T-cell (primary cell): ENCODE measurements at regions not wholly inside any gene's neighbourhood (a gene's known extent, or its start where the extent isn't known, plus 50 kb on each side); places are given as distances from the start of the nearest gene placed in this dataset.

ENCODE experiments used
- ATAC-seq, 4 experiments: fragments of 200-7000 bp in 3 of 4; fragments of 150-1000 bp in 1 of 4; cut with Tn5 transposase; replicated peaks in 1 of 4; 1 replicate in 3 of 4; 2 replicates in 1 of 4; pipeline ENCODE4 v1.10.0; 2021; ENCODE audit warnings: moderate library complexity in 3 of 4, mild to moderate bottlenecking in 2 of 4, moderate number of reproducible peaks in 1 of 4
- CTCF ChIA-PET, 2 donors: fragments of 300-600 bp; sonication (Branson Sonifier 250); formaldehyde crosslinking; loops; one replicate each; lab custom pipeline; 2022; ENCODE audit warnings: antibody characterized with exemption in 2 of 2; lab: Charles Lee
- POLR2A ChIA-PET, 2 donors: fragments of 300-600 bp; sonication (Branson Sonifier 250); formaldehyde crosslinking; loops; one replicate each; lab custom pipeline; 2022; ENCODE audit warnings: antibody characterized with exemption in 2 of 2; lab: Charles Lee
- DNase-seq, 35 experiments: peaks; one replicate each; pipeline versions ENCODE4 v3.0.0 to v3.0.0-alpha.2; 2013 to 2023
- H3K27ac ChIP-seq: one replicate; pipeline ENCODE4 v1.5.1; 2013; ENCODE audit warnings: low read length
- H3K27me3 ChIP-seq, 2 experiments: replicated peaks in 1 of 2; 1 replicate in 1 of 2; 2 replicates in 1 of 2; pipeline versions ENCODE4 v1.6.1 to v1.7.0; 2013; ENCODE audit warnings: low read length in 1 of 2, mixed read lengths in 1 of 2; ENCODE audit not compliant: control insufficient read depth in 2 of 2, insufficient read depth in 2 of 2; ENCODE audit errors: extremely low read depth in 1 of 2
- H3K36me3 ChIP-seq, 2 donors: 1 replicate in 1 of 2; 2 replicates in 1 of 2; pipeline versions ENCODE4 v1.6.1 to v1.7.0; 2013; ENCODE audit warnings: low read length in 1 of 2; ENCODE audit not compliant: control insufficient read depth in 2 of 2, insufficient read depth in 1 of 2; ENCODE audit errors: extremely low read depth in 1 of 2
- H3K4me1 ChIP-seq, 2 experiments: 1 replicate in 1 of 2; 2 replicates in 1 of 2; pipeline versions ENCODE4 v1.6.1 to v1.7.0; 2013; ENCODE audit warnings: low read length in 2 of 2, mixed read lengths in 1 of 2; ENCODE audit not compliant: insufficient read depth in 2 of 2, control insufficient read depth in 1 of 2; ENCODE audit errors: extremely low read depth in 1 of 2
- H3K4me3 ChIP-seq, 2 donors: 1 replicate in 1 of 2; 2 replicates in 1 of 2; pipeline versions ENCODE4 v1.5.1 to v1.7.0; 2013; ENCODE audit warnings: mild to moderate bottlenecking in 2 of 2, low read length in 1 of 2, moderate library complexity in 1 of 2; ENCODE audit not compliant: control insufficient read depth in 1 of 2; ENCODE audit errors: extremely low read depth in 1 of 2
- H3K9me3 ChIP-seq: 2 replicates; pipeline ENCODE4 v1.7.0; 2013
- H3K27ac Mint-ChIP-seq, 2 donors: one replicate each; pipeline ENCODE4 v1.8.0; 2020 to 2021; ENCODE audit warnings: mild to moderate bottlenecking in 2 of 2, mixed read lengths in 2 of 2
- H3K27me3 Mint-ChIP-seq, 2 donors: one replicate each; pipeline ENCODE4 v1.8.0; 2021 to 2022; ENCODE audit warnings: mixed read lengths in 2 of 2
- H3K36me3 Mint-ChIP-seq: one replicate; pipeline ENCODE4 v1.8.0; 2021; ENCODE audit warnings: mixed read lengths
- H3K4me1 Mint-ChIP-seq, 3 donors: one replicate each; pipeline ENCODE4 v1.8.0; 2020 to 2022; ENCODE audit warnings: mixed read lengths in 3 of 3, mild to moderate bottlenecking in 1 of 3
- H3K4me3 Mint-ChIP-seq, 3 donors: one replicate each; pipeline ENCODE4 v1.8.0; 2020 to 2022; ENCODE audit warnings: mild to moderate bottlenecking in 3 of 3, mixed read lengths in 3 of 3, moderate library complexity in 3 of 3
- H3K9me3 Mint-ChIP-seq, 3 donors: one replicate each; pipeline ENCODE4 v1.8.0; 2020 to 2022; ENCODE audit warnings: mixed read lengths in 3 of 3
- whole genome bisulfite sequencing: methylation state at CpG from one replicate; pipeline ENCODE4 v1.1.5; 2013; ENCODE audit warnings: missing lambda C conversion rate; ENCODE audit not compliant: insufficient coverage; 5-methylcytosine and 5-hydroxymethylcytosine counted together

- Histone ChIP-seq H3K27ac (no peak overlapping the region), H3K9me3 (no peaks in the 10 kb centered on the region), H3K36me3 (no peaks in the 10 kb centered on the region), H3K4me1 (no peaks in the 10 kb centered on the region), H3K4me3 (no peak overlapping the region), H3K27me3 (peaks cover 3 to 9% of the 10 kb centered on the region in 2 experiments)
- ATAC-seq, result no peak
- no peaks in the 10 kb centered on the region for H3K4me1 Mint-ChIP-seq
- H3K27me3 Mint-ChIP-seq, result peaks cover 8 to 11% of the 10 kb centered on the region in 2 donors
- no peak for DNase-seq
- H3K9me3 Mint-ChIP-seq, result no peaks in the 10 kb centered on the region
- H3K36me3 Mint-ChIP-seq, result no peaks in the 10 kb centered on the region
- WGBS, result 81% methylated on average over 3 of the region's 3 CpGs
- ChIA-PET POLR2A (no interaction called here), CTCF (no interaction called here)
- H3K27ac Mint-ChIP-seq, result no peak overlapping the region
- no peak overlapping the region for H3K4me3 Mint-ChIP-seq
These were observed 104.8 kb downstream of the MAFB start for GRCh38 chr20:40584130-40584809.

GRCh38 chr20:40583636-40584035 is 105.4 kb downstream of the MAFB start:
- Histone ChIP-seq H3K9me3 (no peaks in the 10 kb centered on the region), H3K4me3 (no peak overlapping the region), H3K36me3 (no peaks in the 10 kb centered on the region), H3K4me1 (no peaks in the 10 kb centered on the region), H3K27ac (no peak overlapping the region), H3K27me3 (peaks cover 3 to 13% of the 10 kb centered on the region in 2 experiments)
- ChIA-PET CTCF (no interaction called here), POLR2A (no interaction called here)
- Mint-ChIP-seq H3K4me3 (no peak overlapping the region), H3K36me3 (no peaks in the 10 kb centered on the region), H3K27ac (no peak overlapping the region), H3K27me3 (peaks cover 3 to 8% of the 10 kb centered on the region in 2 donors), H3K9me3 (no peaks in the 10 kb centered on the region), H3K4me1 (no peaks in the 10 kb centered on the region)
- DNase-seq (no peak), ATAC-seq (no peak)
- 100% methylated on average over 1 of the region's 7 CpGs for WGBS

GRCh38 chr20:40583205-40583604 is 105.8 kb downstream of the MAFB start:
- H3K4me3 Mint-ChIP-seq, result no peak overlapping the region
- H3K27ac Mint-ChIP-seq, result no peak overlapping the region
- 53% methylated on average over 3 of the region's 7 CpGs for WGBS
- no peak overlapping the region for H3K4me3 ChIP-seq
- no peaks in the 10 kb centered on the region for H3K4me1 ChIP-seq
- POLR2A ChIA-PET, result no interaction called here
- no peaks in the 10 kb centered on the region for H3K36me3 Mint-ChIP-seq
- peaks cover 3 to 12% of the 10 kb centered on the region in 2 experiments for H3K27me3 ChIP-seq
- no peaks in the 10 kb centered on the region for H3K4me1 Mint-ChIP-seq
- no peak for ATAC-seq
- no peak overlapping the region for H3K27ac ChIP-seq
- H3K9me3 Mint-ChIP-seq, result no peaks in the 10 kb centered on the region
- H3K9me3 ChIP-seq, result no peaks in the 10 kb centered on the region
- H3K27me3 Mint-ChIP-seq, result peaks cover 2 to 7% of the 10 kb centered on the region in 2 donors
- H3K36me3 ChIP-seq, result no peaks in the 10 kb centered on the region
- DNase-seq, result no peak
- CTCF ChIA-PET, result no interaction called here

GRCh38 chr20:40582531-40582930 is 106.5 kb downstream of the MAFB start:
- no peak overlapping the region for H3K27ac ChIP-seq
- ATAC-seq (no peak), DNase-seq (no peak)
- no peaks in the 10 kb centered on the region for H3K36me3 ChIP-seq
- Mint-ChIP-seq H3K27me3 (peaks cover 2 to 7% of the 10 kb centered on the region in 2 donors), H3K4me1 (no peaks in the 10 kb centered on the region), H3K36me3 (no peaks in the 10 kb centered on the region), H3K4me3 (no peak overlapping the region), H3K9me3 (no peaks in the 10 kb centered on the region), H3K27ac (no peak overlapping the region)
- H3K4me1 ChIP-seq, result no peaks in the 10 kb centered on the region
- H3K9me3 ChIP-seq, result no peaks in the 10 kb centered on the region
- POLR2A ChIA-PET, result no interaction called here
- CTCF ChIA-PET, result no interaction called here
- H3K4me3 ChIP-seq, result no peak overlapping the region
- H3K27me3 ChIP-seq, result peaks cover 3 to 11% of the 10 kb centered on the region in 2 experiments
- WGBS, result 60% methylated on average over 2 of the region's 4 CpGs

GRCh38 chr20:40579701-40580100 is 109.3 kb downstream of the MAFB start:
- Histone ChIP-seq H3K27ac (no peak overlapping the region), H3K9me3 (no peaks in the 10 kb centered on the region), H3K4me1 (no peaks in the 10 kb centered on the region), H3K36me3 (no peaks in the 10 kb centered on the region), H3K4me3 (no peak overlapping the region), H3K27me3 (peaks cover 0 to 7% of the 10 kb centered on the region in 2 experiments)
- ATAC-seq, result no peak
- Mint-ChIP-seq H3K9me3 (no peaks in the 10 kb centered on the region), H3K36me3 (no peaks in the 10 kb centered on the region), H3K4me1 (no peaks in the 10 kb centered on the region), H3K27me3 (peaks cover 2 to 7% of the 10 kb centered on the region in 2 donors), H3K4me3 (no peak overlapping the region), H3K27ac (no peak overlapping the region)
- CTCF ChIA-PET, result no interaction called here
- WGBS, result 64% methylated on average over 1 of the region's 1 CpG
- no peak for DNase-seq
- POLR2A ChIA-PET, result no interaction called here

GRCh38 chr20:40578961-40579360 is 110.1 kb downstream of the MAFB start:
- Histone ChIP-seq H3K27me3 (peaks cover 0 to 7% of the 10 kb centered on the region in 2 experiments), H3K9me3 (no peaks in the 10 kb centered on the region), H3K4me3 (no peak overlapping the region), H3K36me3 (no peaks in the 10 kb centered on the region), H3K4me1 (no peaks in the 10 kb centered on the region), H3K27ac (no peak overlapping the region)
- Mint-ChIP-seq H3K4me1 (no peaks in the 10 kb centered on the region), H3K27ac (no peak overlapping the region), H3K27me3 (peaks cover 2 to 7% of the 10 kb centered on the region in 2 donors), H3K36me3 (no peaks in the 10 kb centered on the region), H3K9me3 (no peaks in the 10 kb centered on the region), H3K4me3 (no peak overlapping the region)
- CTCF ChIA-PET, result no interaction called here
- POLR2A ChIA-PET, result no interaction called here
- ATAC-seq (no peak), DNase-seq (no peak)
- WGBS, result 0% methylated on average over 1 of the region's 4 CpGs
